ENCODE measurements at regions not wholly inside any gene's neighbourhood (a gene's known extent, or its start where the extent isn't known, plus 50 kb on each side); places are given as distances from the start of the nearest gene placed in this dataset.

DNA sequence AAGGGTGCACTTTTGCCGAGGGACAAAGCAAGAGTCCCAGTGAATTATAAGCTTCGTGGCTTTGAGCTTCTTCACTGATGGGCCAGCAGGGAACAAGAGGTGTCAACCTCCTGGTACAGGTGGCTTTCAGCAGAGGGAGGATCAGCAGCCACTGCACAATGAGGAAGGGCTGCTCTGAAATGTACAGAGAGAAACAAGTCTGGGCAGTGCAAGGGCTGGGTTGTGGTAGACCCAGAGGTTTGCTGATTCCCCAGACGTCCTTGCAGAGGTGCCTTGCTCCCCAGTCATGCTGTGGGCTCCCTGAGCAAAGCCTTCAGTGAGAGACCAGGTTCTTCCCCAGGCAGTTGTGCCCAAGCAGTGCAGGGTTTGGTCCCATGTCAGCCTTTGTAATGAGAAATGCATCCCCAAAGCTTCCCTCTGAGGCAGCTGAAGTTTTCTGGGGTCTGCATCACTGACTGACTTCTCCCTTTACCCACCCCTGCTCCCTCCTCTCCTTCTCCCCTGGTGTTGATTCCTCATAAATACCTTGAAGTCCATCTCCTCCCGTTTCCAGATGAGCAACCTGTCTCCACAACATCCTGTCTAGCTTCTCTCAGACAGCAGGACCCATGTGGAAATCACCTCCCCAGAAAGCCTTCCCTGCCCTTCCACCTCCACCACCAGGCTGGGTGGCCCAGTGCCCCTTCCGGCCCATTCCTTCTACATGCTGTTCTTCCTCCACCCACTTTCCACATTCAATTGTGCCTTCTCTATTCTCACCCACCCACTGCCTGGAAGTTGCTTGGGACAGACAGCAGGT lies 599.6 kb upstream of the ADAMTS16 start:
- no peak for DNase-seq

DNA sequence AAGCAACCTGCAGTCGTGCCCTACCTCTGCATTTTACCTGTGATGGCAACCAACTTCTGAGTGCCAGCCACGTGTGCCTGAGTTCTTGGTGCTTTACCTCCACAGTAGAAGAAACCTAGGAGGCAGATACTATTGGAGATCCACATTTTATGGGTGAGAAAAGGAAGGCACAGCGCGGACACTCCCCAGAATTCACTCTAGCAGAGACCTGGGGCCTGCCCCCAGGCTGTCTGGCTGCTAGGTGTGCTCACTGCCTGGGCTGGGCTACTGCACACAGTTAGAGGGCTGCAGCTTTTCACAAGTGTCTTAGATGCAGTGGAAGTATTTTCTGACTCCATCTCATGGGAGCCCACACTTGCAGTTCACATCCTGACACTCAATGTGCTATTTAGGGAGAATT lies 598.8 kb upstream of the ADAMTS16 start:
- no peak for DNase-seq

DNA sequence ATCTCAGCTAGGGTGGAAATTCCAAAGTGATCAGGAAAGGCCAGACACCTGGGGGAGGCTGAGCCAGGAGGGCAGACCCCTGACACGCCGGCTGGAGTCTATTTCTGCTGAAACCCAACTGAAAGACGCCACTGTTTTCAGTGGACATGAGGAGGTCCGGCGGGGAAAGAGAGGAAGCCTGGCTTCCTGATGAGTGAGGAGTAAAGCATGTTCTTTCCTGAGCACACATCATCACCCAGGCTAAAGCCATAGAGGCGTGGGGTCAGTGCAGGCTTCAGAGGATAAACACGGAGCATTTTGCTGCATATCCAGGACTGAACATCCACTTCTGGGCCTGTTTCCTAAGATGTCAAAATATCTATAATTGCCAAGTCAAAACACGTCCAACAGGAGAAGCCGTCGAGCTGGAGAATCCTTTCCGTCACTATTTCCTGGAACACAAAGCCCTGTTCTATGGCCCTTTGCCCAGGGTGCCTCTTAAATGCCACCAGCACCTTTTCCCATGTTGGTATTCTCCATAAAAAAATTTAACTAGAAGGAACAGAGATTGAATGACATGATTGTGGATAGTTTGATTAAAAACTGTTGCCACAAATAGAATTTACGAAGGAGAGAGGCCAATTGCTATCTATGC lies 597.9 kb upstream of the ADAMTS16 start:
- DNase-seq = no peak

DNA sequence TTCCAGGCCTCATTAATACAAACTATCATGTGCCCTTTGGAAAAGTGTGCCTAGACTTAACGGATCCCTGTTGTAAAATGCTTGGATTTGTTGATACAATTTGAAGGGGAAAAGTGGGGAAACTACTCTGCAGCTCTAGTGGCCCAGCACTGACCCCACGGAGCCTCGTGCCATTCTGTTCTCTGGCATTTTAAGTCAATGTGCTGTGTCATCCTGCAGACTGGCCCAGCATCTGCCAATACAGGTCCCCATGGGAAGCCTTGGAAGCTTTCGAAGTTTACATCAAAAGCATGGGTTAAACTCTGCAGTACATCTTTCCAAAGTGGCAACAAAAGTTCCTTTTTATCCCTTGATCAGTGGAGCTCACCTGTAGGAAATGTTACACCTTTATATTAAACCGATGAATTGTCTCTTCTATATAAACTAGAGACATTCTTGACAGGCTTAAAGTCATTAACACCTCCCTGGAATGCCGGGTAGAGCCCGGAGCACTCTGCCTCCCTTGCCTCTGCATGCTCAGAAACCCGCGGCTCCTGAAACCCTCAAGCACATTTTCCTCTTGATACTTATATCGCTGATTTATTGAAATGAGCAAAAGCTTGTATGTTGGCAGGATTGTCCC lies 596.0 kb upstream of the ADAMTS16 start:
- DNase-seq = no peak

DNA sequence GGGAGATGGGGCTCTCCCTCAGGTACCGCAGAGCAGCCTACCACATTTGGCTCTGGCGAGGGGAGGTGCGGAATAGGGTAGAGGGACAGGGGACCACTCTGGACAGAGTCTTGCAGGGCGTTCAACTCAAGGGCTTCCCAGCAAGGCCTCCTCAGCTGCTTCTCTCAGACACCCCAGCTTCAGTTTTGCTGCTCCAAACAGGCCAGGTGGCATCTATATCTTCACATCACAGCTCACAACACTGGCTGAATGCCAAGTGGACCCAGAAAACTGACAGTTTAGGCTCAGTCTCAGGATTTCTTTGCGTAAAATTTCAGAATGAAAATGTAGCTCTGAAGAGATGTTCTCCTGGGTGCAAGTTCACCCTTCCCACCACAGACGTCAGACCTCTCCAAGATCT lies 592.6 kb upstream of the ADAMTS16 start:
- no peak for DNase-seq

DNA sequence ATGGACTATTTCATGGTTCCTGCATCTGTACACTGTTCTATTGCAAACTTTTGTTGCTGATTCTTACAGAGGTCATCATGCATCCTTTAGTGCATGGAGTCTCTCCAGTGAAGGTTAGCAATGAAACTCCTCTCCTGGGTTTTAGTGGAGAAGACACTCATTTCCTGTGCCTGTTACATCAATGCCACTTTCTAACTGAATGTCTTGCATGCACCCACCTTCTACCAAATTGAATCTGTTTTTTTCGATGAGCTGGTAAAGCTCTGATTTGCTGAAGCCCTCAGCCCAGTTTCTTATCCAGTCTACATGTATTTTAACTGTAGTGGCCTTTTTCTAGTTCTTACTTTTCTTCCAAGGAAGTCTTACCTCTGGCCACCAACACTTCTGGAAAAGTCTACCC lies 591.8 kb upstream of the ADAMTS16 start:
- DNase-seq = no peak

DNA sequence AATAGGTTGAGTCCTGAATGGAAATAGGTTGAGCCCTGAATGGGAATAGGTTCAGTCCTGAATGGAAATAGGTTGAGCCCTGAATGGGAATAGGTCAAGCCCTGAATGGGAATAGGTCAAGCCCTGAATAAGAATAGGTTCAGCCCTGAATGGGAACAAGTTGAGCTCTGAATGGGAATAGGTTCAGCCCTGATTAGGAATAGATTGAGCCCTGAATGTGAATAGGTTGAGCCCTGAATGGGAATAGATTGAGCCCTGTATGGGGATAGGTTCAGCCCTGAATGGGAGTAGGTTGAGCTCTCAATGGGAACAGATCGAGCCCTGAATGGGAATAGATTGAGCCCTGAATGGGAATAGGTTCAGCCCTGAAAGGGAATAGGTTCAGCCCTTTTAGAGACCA lies 590.8 kb upstream of the ADAMTS16 start:
- DNase-seq = no peak

DNA sequence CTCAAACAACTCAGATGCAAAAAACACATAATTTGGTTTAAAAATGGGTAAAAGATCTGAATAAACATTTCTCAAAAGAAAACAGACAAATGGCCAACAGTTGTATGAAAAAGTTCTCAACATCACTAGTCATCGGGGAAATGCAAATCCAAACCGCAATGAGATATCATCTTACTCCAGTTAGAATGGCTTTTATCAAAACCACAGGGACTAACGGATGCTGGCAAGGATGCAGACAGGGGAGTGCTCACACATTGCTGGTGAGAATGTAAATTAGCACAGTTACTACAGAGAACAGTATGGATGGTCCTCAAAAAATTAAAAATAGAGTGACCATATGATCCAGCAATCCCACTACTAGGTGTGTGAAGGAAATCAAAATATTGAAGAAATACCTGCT lies 589.1 kb upstream of the ADAMTS16 start:
- no peak for DNase-seq

DNA sequence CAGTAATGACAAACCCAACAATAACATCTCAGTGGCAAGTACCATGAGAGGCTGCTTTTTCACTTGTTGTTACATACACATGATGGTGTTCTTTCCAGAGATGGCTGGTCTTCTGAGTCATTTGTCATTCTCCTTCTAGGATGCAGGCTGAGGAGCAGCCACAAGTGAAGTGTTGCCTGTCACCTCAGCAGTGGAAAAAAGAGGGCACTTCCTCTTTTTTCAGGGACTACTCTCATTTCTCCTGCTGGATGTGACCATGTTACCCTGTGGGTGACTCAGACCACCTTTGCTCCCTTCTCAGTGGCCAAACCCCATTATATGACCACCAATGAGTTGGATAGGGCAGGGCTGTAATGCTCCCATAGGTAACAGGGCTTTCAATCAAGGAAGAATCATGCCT lies 587.0 kb upstream of the ADAMTS16 start:
- DNase-seq = no peak

DNA sequence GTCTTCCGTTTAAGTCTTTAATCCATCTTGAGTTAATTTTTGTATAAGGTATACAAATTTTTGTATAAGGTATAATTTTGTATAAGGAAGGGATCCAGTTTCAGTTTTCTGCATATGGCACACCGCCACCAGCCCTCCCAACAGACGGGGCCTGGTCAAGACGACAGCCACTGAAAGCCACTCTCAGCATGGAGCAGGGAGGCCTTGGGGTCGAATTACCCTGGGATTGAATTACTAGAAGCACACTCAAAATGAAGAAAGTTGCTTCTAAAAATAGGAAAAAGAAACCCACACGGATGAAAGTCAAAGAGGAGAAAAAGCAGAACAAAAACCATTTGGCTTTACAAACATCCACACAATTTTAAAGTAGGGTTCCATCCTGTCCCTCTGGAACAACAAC lies 586.2 kb upstream of the ADAMTS16 start:
- no peak for DNase-seq

DNA sequence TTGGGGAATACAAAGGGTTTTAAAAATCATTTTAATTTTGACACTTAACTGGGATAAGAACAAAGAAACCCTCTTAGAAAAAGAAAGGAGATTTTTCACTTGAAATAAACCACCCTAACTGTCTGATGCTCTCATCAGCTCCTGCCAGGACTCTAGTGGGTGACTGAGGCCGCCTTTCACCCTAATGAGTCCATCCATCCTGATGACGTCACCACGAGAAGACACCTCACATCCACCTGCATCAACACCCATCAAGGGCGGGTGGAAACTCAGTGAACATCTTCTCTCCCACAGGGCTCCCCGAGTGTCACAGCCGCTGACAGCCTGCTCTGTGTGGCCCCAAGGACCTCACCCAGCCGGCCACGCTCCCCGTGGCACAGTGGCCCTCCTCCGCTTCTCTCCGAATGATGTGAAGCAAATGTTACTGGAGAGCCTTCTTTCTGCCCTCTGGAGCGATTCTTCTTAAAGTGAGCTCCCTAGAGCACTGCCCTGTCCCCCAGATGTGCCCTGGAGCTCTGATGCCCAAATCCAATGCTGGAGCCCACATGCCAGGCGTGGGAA lies 584.3 kb upstream of the ADAMTS16 start:
- DNase-seq = no peak

DNA sequence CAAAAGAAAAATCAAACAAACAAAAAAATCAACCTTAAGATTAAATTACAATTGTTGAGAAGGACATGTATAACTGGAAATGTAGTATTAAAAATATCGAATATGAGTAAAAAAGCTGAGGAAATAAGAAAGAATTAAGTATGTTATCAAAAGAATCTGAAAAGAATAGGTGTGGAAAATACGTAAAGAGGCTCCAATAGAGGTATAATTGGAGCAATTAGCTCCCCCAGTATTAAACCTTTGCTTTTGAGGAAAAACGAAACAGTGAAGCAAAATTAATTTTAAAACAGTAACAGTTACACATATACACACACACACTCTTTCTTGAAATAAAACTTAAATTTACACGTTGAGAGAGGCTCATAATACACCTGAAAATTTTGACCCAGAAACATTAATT lies 578.7 kb upstream of the ADAMTS16 start:
- DNase-seq = no peak

DNA sequence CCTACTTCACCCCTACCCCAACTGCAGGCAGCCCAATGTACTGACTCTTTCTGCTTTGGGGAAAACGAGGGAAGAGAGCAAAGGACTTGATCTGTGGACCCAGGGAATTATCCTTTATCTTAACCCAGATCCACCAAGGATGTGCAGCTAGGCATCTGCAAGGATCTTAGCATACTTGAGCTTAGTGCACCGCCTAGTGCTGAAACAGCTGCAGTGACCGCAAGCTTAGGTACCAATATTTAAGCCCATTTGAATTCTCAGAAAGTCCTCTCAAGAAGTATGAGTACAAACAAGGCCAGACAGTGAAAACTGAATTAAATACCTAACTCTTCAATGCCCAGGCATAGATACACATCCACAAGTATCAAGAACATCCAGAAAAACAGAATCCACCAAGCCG lies 576.7 kb upstream of the ADAMTS16 start:
- no peak for DNase-seq

DNA sequence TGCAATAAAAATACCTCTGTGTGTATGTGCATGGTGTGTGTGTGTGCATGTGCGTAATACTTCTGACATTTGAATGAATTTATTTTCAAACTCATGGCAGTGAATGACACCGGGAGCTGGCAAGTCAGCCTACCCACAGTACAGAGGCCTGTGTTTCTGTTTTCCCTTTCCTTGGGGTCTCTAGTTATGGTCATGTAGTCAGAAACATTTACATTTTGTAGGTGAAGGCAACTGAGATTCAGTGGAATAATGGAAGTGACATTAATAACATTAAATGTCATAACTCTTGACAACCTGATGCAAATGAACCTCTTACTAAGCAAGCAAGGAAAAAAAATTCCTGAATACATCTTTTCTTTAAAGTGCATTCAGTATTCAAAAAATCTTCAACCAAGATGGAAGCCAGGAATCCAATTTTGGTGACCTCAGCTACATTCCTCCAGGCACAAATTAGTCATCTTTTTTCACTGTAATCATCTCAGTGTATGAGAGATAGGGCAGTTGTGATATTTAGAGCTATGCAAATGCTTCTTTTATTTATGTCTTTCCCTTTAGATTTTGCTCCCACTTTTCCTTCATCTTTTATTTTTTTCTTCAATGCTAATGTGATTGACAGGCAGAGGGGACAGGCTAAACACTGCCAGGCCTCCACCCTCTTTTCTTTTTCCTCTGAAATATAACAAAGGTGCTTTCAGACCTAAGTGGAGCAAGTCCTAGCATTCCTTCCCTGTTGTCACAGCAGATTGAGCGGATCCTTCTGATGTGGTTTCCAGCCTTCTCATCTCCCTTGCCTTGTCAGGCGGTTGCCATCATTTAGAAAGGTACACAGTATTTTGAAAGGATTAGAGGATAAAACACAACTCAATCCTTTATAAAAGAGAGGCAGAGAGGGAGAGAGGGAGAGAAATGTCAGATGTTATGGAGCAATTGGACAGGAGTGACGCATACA lies 569.8 kb upstream of the ADAMTS16 start:
- no peak for DNase-seq

DNA sequence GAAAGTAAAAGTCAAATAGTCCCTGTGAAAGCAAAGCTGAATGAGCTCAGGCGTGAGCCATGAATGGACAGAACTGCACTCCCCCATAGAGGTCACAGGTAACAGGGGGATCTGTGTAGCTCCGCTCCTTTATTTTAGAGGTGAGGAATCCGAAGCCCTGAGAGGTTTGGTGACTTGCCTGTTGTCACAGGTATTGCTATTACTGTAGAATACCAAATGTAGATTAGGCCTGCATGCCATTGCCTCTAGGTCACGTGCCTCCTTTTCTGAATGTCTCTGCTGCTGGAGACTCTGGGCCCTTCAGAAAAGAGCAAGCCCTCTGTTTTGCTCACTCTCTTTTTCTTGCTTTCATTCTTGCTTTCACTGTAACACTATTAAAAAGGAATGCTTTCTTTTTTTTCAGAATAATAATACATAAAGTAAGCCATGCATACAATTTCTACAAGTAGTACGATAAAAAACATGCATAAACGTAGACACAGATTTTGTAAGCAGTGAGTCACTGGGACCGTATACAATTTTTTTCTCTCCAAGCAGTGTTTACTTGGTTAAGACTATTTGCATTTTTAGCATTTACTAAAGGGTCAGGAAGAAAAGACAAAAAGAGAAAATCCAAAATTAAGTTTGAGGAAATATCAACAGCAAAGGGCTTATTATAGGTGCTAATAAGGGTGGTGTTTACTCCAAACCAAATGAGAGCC lies 568.7 kb upstream of the ADAMTS16 start:
- no peak for DNase-seq

DNA sequence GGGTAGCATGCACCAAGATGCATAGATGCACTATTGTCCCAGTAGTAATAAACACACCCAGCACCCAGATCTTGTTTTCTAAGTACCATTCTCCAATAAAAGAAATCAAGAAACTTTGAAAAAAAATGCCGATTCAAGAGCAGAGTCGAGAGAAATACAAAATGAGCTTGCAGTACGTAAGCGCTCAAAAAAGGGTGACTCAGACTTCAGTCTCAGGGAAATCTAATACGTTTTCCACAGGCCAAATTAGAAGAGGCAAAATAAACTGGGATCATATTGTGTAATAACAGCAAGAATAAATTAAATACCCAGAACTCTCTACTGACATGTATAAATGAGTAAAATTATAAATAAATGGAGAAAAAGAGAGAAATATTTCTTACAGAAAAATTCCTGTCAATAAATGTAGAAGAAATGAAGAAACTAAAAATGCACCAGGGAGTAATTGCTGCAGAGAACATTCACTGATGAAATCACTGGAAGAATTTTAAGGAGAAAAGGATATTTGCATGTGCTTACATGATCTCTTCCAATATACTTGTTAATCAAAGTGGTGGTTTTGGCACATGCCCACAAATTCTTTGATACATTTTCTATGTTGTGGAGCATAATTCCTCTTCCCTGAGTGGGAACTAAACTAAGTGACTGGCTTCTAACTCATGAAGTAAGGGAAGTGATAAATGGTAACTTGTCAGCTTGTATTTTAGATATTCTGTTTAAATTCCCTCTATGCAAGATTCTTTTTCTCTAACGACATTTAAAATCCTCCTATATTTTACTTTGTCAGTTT lies 567.6 kb upstream of the ADAMTS16 start:
- DNase-seq = no peak

DNA sequence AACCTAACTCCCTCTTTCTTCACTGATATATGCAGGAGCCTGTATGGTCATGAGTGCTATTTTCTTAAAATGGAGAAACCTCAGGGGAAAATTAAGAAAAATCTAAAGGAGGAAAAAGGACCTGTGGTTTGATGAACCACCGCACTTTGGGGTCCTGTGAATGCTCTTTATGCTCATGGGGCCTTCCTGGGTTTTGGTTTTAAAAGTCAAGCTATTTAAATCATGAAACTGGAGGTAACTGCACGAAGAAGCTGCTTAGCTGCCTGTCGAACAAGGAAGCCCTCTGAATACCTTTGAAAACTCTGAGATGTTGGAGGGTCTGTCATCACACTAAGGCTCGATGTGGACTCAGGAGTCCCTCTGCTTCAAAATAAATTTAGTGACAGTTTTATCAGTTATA lies 564.5 kb upstream of the ADAMTS16 start:
- DNase-seq = no peak

DNA sequence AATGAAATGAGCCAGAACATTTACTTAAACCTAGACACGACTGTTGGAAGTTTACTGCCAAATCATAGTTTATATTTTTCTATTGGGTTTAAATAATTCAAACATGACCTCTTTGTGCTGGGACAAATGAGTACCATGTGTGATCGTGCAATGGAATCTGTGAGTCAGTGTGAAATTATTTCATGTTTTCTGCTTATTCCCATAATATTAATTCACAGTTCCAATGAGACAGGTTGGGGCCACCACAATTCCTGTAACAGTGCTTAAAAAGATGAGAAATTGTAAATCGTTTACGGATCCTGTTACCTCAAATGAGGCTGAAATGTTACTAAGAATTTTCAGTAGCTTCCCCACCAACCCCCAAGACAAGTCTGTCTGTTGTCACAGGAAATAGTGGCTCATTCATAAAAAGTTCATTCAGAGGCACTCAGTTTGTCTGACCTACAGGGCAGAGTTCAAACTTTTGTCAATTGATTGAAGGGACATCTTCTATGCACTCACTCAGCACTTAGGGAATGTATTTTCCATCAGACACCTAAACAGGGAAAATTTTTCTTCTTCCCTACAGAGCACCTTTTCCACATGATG lies 563.9 kb upstream of the ADAMTS16 start:
- no peak for DNase-seq

DNA sequence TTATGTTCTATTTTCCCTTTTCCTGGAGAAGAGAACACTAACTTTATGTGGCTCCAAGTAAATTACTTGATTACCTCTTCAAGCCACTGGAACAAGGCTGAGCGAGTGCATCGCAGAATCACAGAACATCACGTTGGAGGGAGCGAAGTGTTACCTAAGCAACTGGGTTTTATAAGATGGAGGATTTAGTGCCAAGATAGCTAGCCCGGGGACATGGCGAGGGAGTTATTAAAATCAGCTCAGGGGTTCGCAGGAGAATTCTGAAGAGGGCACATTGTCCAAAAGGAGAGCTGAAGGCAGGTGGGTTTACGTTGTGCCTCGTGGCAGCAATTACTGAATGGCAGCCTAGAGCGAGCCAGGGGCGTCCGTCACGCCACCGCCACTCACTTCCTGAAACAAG lies 563.2 kb upstream of the ADAMTS16 start:
- DNase-seq = no peak

DNA sequence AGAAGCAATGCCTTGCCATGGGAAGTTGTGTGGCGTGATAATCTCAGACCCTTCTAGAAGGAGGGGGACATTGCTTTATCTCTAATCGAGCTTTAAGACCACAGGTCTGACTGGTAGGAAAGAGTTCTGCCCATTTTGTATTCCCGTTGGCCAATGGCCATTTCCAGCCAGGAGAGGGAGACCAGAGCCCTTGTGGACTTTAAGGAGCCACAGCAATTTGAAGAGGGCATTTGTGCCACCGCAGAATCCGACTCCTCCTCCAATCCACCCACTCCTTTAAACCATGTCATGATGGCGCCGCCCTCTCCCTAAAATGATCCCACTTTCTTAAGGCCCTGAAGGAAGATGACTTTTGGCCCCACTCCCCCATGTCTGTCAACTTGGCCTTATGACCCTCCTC lies 560.5 kb upstream of the ADAMTS16 start:
- DNase-seq = no peak

DNA sequence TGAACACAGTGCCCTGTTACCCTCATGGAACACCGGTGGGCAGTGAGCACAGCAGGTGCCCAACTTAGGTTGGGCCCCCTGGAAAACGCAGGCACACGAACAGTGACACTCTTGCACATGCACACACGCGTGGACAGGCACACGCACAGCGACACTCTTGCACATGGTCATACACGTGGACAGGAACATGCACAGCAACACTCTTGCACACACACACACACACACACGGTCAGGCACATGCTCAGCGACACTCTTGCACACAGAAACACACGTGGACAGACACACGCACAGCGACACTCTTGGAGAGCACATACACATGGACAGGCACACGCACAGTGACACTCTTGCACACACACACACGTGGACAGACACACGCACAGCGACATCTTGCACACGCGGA lies 559.4 kb upstream of the ADAMTS16 start:
- DNase-seq = no peak
